WTC11 (cell line): ENCODE measurements at regions not wholly inside any gene's neighbourhood (a gene's known extent, or its start where the extent isn't known, plus 50 kb on each side); places are given as distances from the start of the nearest gene placed in this dataset.

Experiments used
- AFF4 ChIP-seq: sonication (generic); formaldehyde crosslinking; IDR thresholded peaks from 2 replicates; pipeline ENCODE4 v1.8.1; 2023; ENCODE audit warnings: mild to moderate bottlenecking, missing genetic modification reagents, borderline replicate concordance
- ATF1 ChIP-seq: sonication (generic); formaldehyde crosslinking; IDR thresholded peaks from 2 replicates; pipeline ENCODE4 v1.8.1; 2023; ENCODE audit warnings: mild to moderate bottlenecking, moderate library complexity, missing genetic modification reagents
- ATF2 ChIP-seq: sonication (generic); formaldehyde crosslinking; IDR thresholded peaks from 2 replicates; pipeline ENCODE4 v1.8.1; 2022; ENCODE audit warnings: low read depth, missing genetic modification reagents, borderline replicate concordance
- CREB1 ChIP-seq: sonication (generic); formaldehyde crosslinking; IDR thresholded peaks from 2 replicates; pipeline ENCODE4 v1.8.0; 2023; ENCODE audit warnings: mild to moderate bottlenecking, missing genetic modification reagents
- CTCF ChIP-seq: fragments of 200-600 bp; IDR thresholded peaks from 2 replicates; pipeline ENCODE4 v1.8.0; 2022; ENCODE audit warnings: antibody characterized with exemption
- FOXP4 ChIP-seq: sonication (generic); formaldehyde crosslinking; IDR thresholded peaks from 2 replicates; pipeline ENCODE4 v1.8.0; 2022; ENCODE audit warnings: mild to moderate bottlenecking, missing genetic modification reagents
- TEAD4 ChIP-seq: sonication (generic); formaldehyde crosslinking; IDR thresholded peaks from 2 replicates; pipeline ENCODE4 v1.8.0; 2022; ENCODE audit warnings: mild to moderate bottlenecking, missing genetic modification reagents
- TP53 ChIP-seq: sonication (generic); formaldehyde crosslinking; IDR thresholded peaks from 2 replicates; pipeline ENCODE4 v1.8.1; 2023; ENCODE audit warnings: mild to moderate bottlenecking, missing genetic modification reagents
- ZNF121 ChIP-seq: sonication (generic); formaldehyde crosslinking; IDR thresholded peaks from 2 replicates; pipeline ENCODE4 v1.8.0; 2023; ENCODE audit warnings: missing genetic modification reagents

- TF ChIP-seq ATF1 (CRISPR knock-in tag) (no peak), TEAD4 (CRISPR knock-in tag) (no peak), FOXP4 (CRISPR knock-in tag) (no peak), CTCF (no peak), AFF4 (CRISPR knock-in tag) (no peak), ZNF121 (no peak), CREB1 (CRISPR knock-in tag) (no peak), ATF2 (no peak), TP53 (CRISPR knock-in tag) (no peak)
These were observed 473.6 kb downstream of the AGTPBP1 start for GRCh38 chr9:85268131-85268530.
